ENCODE measurements at regions not wholly inside any gene's neighbourhood (a gene's known extent, or its start where the extent isn't known, plus 50 kb on each side); places are given as distances from the start of the nearest gene placed in this dataset.

DNA sequence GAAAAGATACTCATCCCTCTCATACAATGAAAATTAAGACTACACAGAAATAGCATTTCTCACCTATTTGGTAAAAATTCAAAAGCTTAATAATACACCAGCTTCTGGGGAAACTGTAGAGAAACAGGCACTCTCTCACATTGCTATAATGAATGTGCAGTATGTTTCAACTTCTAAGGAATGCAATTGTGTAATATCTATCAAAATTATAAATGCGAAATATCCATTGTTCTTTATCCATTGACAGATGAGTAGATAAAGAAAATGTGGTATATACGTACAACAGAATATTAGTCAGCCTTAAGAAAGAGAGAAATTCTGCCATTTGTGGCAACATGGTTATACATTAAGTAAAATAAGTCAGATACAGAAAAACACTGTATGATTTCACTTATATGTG, 101.4 kb upstream of the OR9G4 start:
- Histone ChIP-seq H3K36me3 (no peaks in the 10 kb centered on the region), H3K4me1 (ENCODE audit: control insufficient read depth in 1 of 2, low read depth in 2 of 2) (no peaks in the 10 kb centered on the region), H3K4me3 (no peak overlapping the region), H3K27ac (no peak overlapping the region), H3K9me3 (no peaks in the 10 kb centered on the region), H3K27me3 (replicated peaks; ENCODE audit: insufficient read depth) (no peaks in the 10 kb centered on the region)
- DNase-seq (ENCODE audit: low spot score) (no peak), ATAC-seq (ENCODE audit: insufficient number of reproducible peaks, low FRiP score, low read depth) (no peak)
- TF ChIP-seq, protein P1, sequence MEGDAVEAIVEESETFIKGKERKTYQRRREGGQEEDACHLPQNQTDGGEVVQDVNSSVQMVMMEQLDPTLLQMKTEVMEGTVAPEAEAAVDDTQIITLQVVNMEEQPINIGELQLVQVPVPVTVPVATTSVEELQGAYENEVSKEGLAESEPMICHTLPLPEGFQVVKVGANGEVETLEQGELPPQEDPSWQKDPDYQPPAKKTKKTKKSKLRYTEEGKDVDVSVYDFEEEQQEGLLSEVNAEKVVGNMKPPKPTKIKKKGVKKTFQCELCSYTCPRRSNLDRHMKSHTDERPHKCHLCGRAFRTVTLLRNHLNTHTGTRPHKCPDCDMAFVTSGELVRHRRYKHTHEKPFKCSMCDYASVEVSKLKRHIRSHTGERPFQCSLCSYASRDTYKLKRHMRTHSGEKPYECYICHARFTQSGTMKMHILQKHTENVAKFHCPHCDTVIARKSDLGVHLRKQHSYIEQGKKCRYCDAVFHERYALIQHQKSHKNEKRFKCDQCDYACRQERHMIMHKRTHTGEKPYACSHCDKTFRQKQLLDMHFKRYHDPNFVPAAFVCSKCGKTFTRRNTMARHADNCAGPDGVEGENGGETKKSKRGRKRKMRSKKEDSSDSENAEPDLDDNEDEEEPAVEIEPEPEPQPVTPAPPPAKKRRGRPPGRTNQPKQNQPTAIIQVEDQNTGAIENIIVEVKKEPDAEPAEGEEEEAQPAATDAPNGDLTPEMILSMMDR (IDR thresholded peaks at IDR 0.05) = no peak

DNA sequence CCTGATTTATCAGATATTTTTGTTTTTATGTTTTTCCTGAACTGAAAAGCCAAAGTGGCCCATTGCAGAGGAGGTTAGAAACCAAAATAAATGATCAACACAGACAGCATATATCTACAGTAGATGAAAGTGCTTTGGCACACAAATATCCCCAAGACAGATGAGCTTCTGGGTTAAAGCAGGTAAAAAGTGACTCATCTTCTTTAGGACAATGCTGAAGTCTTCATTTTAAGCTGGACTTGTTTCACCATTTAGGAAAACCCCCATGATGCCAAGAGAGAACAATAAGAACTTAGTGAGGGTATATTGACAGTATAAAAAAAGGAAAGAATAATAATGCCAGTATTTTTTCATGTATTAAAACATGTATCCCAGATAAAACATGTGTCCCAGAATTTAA, 100.8 kb upstream of the OR9G4 start:
- no peak overlapping the region for H3K4me3 ChIP-seq
- H3K36me3 ChIP-seq = no peaks in the 10 kb centered on the region
- no peaks in the 10 kb centered on the region for H3K9me3 ChIP-seq
- H3K4me1 ChIP-seq (ENCODE audit: control insufficient read depth in 1 of 2, low read depth in 2 of 2) = no peaks in the 10 kb centered on the region
- H3K27me3 ChIP-seq (replicated peaks; ENCODE audit: insufficient read depth) = no peaks in the 10 kb centered on the region
- ATAC-seq (ENCODE audit: insufficient number of reproducible peaks, low FRiP score, low read depth) = no peak
- H3K27ac ChIP-seq = no peak overlapping the region
- DNase-seq (ENCODE audit: low spot score) = no peak
- TF ChIP-seq, protein P1 (IDR thresholded peaks at IDR 0.05) = no peak

DNA sequence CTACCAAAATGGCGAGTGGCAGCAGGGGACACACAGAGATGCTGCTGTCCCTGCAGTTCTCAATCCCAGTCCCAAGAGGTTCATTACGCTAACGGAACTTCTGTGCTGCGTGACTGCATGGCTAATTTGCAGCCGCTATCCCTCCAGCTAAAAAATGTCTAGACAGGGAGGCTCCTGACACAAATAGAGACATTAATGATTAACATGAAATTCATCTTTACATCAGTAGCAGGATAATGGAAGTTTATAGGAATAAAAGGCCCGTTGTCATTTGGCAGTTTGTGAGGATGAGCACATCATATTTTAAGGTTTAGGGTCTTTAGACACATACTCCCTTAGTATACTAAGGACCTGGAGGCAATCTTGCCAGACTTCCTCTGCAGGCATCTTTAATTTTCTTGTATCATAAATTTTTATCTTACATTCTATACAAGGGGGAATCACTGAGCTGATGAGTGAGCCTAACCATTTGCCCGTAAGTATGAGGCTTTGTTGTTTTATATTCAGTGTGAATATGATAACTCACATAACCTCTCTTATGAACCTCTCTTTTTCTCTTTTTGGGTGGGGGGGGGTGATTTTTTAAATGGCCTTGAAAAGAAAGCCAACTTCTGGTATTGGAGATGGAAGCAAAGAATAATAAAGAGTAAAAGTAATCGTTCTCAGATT, 99.8 kb upstream of the OR9G4 start:
- H3K27me3 ChIP-seq (replicated peaks; ENCODE audit: insufficient read depth) = no peaks in the 10 kb centered on the region
- no peak overlapping the region for H3K27ac ChIP-seq
- H3K9me3 ChIP-seq = no peaks in the 10 kb centered on the region
- H3K36me3 ChIP-seq = no peaks in the 10 kb centered on the region
- TF ChIP-seq, protein P1 (IDR thresholded peaks at IDR 0.05) = no peak
- no peaks in the 10 kb centered on the region for H3K4me1 ChIP-seq (ENCODE audit: control insufficient read depth in 1 of 2, low read depth in 2 of 2)
- no peak overlapping the region for H3K4me3 ChIP-seq
- DNase-seq (ENCODE audit: low spot score) = no peak
- no peak for ATAC-seq (ENCODE audit: insufficient number of reproducible peaks, low FRiP score, low read depth)

DNA sequence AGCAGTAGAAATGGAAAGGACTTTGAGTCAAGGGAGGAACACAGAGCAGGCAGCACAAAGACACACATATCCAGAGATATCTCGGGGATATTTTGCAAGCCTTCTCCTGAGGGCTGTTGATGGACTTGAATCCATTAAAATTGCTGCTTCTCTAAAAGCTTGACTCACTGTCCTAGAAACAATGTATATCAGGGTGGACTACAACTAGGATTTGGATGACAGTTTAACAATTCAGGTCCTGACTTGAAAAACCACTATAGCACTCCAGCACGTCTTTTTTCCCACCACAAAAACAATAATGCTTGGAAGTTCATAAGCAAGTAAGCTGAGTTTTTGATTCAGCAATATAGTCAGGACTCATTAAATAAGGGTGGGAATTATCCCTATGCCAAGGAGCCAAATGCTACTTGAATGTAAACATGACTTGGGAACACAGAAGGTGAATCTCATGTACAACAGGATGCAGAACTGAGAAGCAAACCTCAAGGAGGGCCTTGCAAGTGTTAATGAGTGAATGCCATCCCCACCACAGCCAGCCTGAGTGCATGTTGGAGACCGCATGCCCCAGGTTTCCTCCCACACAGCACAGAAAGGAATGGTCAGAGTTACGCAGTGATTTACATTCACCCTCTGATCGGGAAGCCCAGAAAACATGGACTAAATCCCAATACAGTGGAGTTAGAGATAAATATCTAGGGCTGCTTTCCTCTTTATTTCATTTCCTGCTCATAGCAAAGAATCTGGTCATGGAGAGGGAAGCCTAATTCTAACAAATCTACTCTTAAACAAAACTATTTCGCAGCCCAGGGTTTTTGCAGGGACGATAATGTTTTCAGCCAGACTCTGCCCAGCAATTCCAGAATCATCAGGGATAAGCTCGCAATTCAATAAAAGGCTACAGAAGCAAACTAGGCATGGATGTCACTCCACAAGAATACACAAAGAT, 98.4 kb upstream of the OR9G4 start:
- no peak for DNase-seq (ENCODE audit: low spot score)
- Histone ChIP-seq H3K4me1 (ENCODE audit: control insufficient read depth in 1 of 2, low read depth in 2 of 2) (no peaks in the 10 kb centered on the region), H3K9me3 (no peaks in the 10 kb centered on the region), H3K27me3 (replicated peaks; ENCODE audit: insufficient read depth) (no peaks in the 10 kb centered on the region), H3K36me3 (no peaks in the 10 kb centered on the region), H3K4me3 (no peak overlapping the region), H3K27ac (no peak overlapping the region)
- no peak for ATAC-seq (ENCODE audit: insufficient number of reproducible peaks, low FRiP score, low read depth)
- TF ChIP-seq, protein P1 (IDR thresholded peaks at IDR 0.05) = no peak

DNA sequence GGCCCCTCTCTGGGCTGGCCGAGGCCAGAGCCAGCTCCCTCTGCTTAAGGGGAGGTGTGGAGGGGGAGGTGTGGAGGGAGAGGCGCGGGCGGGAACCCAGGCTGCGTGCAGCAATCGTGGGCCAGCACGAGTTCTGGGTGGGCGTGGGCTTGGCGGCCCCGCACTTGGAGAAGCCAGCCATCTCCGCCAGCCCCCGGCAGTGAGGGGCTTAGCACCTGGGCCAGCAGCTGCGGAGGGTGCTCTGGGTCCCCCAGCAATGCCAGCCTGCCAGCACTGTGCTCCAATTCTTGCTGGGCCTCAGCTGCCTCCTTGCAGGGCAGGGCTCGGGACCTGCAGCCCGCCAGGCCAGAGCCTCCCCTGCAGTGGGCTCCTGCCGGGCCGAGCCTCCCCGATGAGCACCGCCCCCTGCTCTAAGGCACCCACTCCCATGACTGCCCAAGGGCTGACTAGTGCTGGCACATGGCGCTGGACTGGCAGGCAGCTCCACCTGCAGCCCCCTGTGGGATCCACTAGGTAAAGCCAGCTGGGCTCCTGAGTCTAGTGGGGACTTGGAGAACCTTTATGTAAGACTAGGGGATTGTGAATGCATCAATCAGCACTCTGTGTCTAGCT, 96.7 kb upstream of the OR9G4 start:
- no peaks in the 10 kb centered on the region for H3K36me3 ChIP-seq
- TF ChIP-seq, protein P1 (IDR thresholded peaks at IDR 0.05) = no peak
- DNase-seq (ENCODE audit: low spot score) (no peak), ATAC-seq (ENCODE audit: insufficient number of reproducible peaks, low FRiP score, low read depth) (no peak)
- H3K27ac ChIP-seq = no peak overlapping the region
- H3K4me3 ChIP-seq = no peak overlapping the region
- H3K27me3 ChIP-seq (replicated peaks; ENCODE audit: insufficient read depth) = no peaks in the 10 kb centered on the region
- no peaks in the 10 kb centered on the region for H3K4me1 ChIP-seq (ENCODE audit: control insufficient read depth in 1 of 2, low read depth in 2 of 2)
- H3K9me3 ChIP-seq = no peaks in the 10 kb centered on the region
